ENCODE measurements at regions not wholly inside any gene's neighbourhood (a gene's known extent, or its start where the extent isn't known, plus 50 kb on each side); places are given as distances from the start of the nearest gene placed in this dataset.

- TF ChIP-seq, protein P1, sequence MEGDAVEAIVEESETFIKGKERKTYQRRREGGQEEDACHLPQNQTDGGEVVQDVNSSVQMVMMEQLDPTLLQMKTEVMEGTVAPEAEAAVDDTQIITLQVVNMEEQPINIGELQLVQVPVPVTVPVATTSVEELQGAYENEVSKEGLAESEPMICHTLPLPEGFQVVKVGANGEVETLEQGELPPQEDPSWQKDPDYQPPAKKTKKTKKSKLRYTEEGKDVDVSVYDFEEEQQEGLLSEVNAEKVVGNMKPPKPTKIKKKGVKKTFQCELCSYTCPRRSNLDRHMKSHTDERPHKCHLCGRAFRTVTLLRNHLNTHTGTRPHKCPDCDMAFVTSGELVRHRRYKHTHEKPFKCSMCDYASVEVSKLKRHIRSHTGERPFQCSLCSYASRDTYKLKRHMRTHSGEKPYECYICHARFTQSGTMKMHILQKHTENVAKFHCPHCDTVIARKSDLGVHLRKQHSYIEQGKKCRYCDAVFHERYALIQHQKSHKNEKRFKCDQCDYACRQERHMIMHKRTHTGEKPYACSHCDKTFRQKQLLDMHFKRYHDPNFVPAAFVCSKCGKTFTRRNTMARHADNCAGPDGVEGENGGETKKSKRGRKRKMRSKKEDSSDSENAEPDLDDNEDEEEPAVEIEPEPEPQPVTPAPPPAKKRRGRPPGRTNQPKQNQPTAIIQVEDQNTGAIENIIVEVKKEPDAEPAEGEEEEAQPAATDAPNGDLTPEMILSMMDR (IDR thresholded peaks at IDR 0.05), result no peak
- TF ChIP-seq POLR2A (IDR thresholded peaks at IDR 0.05), result no peak
These were observed 693.4 kb downstream of the KCTD16 start for GRCh38 chr5:144864118-144864517.
